COR-L47 (cell line): ENCODE measurements at regions not wholly inside any gene's neighbourhood (a gene's known extent, or its start where the extent isn't known, plus 50 kb on each side); places are given as distances from the start of the nearest gene placed in this dataset.

Experiments used
- DNase-seq: peaks from one replicate; lab custom pipeline; 2025; lab: John Stamatoyannopoulos, UW

DNA sequence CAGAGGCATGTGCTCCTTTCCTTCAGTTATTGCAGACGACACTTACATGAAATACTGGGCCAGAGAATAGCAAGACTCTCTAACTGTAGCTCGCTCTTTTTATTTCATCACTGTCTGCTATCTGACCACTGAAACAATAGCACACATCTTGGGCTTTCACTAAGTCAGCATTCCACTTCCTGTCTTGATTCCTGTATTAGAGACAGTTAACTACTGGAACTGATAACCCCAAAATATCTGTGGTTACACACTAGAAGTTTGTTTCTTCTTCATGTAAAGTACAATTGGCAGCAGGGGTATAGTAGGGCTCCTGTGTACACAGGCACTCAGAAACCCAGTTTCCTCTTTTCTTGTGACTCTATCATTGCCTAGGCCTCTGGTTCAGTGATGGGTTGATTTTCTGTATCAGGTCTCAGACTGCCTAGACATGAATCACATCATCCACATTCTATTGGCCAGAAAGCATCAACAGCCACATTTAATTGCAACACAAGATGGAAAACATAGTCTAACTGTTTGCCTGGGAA, 230.2 kb upstream of the CD96 start:
- DNase-seq = no peak

DNA sequence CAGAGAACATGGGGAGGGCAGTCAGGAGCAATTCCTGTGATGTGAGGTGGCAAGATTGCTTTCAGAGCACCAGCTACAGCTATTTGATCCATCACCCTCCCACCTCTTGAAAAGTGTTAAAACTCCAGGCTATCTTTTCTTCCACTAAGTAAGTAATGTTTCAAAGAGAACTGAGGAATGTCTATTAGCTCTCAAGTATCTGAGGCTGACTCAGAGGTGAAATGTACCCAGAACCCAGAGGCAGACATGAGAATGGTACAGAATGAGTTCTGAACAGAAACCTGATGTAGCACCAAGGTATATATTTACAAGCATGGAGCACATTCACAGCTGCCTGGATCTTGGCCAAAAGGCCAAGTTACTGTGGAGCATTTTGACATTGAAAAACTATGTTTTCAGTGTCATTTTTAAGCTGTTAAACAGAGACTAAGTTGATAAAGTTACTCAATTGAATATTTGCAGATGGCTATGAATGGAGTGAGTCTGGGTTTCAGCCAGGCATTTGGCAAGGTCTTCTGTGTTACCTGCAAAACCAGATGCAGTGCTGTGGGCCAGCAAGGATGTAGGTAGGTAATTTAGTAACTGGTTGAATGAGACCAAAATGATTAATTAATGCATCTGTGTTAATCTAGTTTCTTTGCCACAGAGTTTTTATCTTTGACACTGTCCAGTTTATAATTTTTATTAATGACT, 227.7 kb upstream of the CD96 start:
- DNase-seq = no peak

DNA sequence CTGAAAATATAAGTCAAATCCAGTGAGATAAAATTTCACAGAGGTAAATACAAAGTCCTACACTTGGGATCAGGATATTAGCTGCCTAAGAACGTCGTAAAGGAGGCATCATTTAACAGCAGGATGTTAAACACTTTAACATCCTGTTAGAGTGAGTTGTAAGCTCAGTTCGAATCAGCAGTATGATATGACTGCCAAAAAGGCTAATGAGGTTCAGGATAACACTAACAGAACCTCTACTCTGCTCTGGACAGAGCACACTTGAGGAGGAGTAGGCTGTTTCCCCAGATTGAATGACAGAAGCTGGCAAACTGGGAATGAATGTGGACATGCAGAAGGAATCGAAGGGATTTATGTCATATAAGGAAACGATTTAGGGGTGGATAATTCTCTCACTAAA, 227.1 kb upstream of the CD96 start:
- peak; percentile 6 for DNase-seq

DNA sequence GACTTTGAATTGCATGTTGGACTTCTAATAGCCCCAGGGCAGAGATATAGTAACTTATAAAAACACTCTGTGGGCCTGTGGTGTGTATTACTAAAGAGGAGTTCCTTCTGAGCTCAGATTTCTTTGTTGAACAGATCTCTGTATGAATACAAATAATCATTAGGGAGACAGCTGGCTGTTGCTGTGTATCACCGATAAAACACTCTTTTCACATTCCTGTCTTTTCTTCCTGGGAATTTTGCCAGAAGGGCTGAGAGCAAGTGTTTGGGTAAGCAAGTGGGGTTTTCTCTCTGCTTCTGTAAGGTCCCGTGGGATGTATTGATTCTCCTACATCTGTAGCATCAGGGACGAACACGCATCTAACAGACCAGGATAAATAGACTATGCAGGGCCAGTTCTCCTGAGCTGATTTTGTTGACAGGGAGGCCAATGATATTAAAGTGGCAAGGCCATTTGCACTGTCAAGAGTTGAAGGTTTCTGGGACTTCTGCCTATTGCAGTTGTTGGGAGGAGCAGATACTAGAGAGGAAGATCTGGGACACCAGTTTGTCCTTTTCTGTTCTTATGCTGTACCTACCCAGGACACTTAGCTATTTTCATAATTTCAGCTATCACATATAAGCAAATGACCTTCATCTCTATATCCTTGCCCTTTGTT, 225.9 kb upstream of the CD96 start:
- peak; percentile 78 for DNase-seq

DNA sequence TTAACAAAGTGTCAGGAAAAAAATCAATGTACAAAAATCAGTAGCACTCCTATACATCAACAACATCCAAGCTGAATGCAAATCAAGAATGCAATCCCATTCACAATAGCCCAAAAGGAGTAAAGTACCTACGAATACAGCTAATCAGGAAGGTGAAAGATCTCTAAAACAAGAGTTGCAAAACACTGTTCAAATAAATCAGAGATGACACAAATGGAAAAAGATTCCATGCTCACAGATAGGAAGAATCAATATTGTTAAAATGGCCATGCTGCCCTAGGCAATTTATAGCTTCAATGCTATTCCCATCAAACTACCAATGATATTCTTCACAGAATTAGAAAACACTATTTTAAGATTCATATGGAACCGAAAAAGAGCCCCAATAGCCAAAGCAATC, 223.7 kb upstream of the CD96 start:
- DNase-seq = no peak

DNA sequence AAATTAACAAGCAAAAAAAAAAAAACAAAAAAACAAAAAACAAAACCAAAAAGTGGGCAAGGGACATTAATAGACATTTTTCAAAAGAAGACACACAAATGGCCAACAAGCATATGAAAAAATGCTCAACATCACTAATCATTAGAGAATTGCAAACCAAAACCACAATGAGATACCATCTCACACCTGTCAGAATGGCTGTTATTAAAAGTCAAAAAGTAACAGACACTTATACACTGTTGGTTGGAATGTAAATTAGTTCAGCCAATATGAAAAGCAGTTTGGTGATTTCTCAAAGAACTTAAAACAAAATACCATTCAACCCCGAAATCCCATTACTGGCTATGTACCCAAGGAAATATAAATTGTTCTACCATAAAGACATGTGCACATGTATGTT, 222.4 kb upstream of the CD96 start:
- DNase-seq = no peak

DNA sequence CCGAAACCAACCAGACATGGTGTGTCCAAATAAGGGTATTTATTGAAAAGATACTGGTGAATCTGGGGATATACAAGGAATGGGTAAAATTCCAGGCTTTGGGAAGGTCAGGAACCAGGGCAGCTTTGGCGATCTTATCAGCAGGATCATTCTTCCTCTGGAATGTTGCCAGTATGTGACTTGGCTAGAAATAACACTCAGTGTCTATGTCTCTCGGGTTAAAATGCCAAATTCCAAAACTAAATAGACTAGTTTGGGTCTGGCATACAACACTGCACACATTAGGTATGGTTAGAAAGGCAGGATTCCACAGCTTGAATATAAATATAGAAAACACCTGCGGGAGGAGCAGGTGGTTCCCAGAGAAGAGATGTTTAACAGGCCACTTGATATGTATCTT, 220.2 kb upstream of the CD96 start:
- no peak for DNase-seq

DNA sequence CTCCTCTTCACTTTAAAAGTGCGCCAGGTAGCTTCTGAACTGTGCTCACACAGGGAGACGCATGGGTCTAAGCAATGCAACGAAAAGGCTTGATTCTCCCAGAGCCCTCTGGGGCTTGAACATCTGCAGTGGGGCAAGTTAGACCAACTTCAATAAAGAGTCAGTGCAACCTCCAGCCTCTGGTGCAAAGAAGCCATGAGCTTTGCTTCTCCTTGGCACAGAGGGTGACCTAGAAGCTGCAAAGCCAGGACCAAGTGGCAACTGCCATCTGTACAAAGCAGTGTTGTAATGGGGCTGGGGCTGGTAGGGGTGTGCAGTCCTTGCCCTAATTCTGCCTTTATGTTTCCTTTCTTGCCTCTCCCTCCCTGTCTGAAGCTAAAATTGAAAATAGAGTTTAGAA, 219.0 kb upstream of the CD96 start:
- no peak for DNase-seq

DNA sequence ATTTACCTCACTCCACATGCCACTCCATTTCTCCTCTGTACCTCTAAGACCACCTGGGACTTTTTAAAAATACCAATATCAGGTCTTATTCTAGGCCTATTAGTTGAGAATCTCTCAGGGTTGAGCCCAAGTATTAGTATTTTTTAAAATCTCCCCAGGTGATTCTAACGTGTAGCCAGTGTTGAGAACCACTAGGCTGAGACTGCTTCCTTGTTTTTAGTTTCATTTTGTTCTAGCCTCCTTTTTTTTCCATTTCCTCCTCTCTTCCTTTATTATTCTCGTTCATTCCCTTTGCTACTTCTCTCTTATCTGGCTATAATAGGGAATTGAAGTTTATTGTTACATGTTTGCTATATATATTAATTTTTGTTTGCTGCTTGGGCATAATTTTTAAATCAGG, 217.8 kb upstream of the CD96 start:
- DNase-seq = no peak

DNA sequence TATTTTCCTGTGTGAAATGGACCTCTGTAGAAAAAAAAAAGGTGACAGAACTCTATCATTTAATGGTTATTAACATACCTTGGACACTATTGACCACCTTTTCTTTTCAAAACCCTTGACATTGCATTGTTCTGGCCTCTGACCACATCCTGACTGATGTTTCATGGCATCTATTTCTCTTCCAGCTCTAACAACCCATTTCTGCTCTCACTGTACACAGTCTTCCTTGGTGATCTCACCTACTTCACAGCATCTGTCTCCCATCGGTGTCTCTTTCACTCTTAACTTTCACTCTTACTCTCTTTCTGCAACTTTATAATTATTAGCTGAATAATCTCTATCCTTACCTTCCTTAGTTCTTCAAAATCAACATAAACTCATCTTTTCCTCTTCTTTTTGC, 217.4 kb upstream of the CD96 start:
- no peak for DNase-seq

DNA sequence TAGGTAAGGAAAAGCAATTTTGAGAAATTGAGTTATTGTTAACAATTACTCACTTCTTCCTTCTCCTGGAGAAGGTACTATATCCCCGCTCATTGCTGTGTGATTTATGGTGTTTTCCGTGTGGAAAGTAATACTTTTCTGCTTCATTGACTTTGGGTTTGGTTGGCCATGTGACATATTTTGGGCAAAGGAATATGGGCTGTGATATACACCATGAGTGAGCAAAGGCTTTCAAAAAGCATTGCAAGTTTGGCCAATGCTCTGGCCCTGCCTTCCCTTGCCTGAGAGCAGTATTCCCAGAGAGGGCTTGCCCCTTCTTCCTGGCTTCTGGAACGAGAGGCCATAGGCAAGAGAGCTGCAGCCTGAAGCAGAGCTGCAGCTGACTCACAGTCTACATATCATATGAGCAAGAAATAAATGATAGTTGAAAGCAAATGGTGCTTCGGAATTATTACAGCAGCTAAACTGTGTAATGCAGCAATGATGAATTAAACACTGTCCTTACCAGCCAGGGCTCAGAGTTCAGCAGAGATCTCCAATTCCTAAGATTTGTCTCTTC, 216.8 kb upstream of the CD96 start:
- no peak for DNase-seq

DNA sequence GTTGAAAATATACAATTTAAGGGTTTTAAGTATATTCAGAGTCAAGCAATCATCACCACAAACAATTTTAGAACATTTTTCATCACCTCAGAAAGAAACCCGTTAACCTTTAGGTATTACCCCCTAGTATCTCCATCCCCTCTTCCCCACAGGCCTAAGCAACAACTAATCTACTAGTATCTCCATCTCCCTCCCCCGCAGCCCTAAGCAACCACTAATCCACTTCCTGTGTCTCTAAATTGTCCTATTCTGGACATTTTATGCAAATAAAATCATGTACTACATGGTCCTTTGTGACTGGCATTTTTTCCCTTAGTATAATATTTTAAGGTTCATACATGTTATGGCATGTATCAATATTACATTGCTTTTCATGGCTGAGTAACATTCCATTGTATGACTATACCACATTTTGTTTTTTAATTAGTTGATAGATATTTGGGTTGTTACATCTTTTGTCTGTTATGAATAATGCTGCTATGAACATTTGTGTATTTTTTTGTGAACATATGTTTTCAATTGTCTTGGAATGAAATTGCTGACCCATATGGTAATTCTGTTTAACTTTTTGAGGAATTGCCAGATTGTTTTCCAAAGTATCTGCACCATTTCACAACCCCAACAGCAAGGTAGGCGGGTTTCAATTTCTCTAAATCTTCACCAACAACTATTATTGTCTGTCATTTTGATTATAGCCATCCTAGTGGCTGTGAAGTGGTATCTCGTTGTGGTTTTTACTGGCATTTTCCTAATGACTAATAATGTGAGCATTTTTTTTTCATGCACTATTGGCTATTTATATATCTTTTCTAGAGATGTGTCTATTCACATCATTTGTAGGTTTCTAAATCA, 215.6 kb upstream of the CD96 start:
- DNase-seq = no peak

DNA sequence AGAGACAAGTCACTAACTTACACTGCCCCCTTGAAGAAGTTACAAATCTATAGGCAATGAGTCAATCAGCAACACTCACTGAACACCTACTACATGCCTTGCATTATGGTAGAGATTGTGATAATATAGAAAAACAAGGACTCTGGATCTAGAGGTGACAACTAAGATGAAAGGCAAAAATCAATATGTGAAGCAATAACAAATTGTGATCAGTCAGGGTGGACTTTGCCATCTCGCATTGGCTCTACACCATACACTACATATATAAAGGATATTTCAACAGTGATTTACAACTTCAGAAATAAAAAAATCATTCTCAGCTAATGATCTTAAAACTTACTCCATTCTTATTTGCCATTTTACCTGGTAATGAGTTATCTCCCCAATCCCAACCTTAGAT, 210.7 kb upstream of the CD96 start:
- DNase-seq = no peak

DNA sequence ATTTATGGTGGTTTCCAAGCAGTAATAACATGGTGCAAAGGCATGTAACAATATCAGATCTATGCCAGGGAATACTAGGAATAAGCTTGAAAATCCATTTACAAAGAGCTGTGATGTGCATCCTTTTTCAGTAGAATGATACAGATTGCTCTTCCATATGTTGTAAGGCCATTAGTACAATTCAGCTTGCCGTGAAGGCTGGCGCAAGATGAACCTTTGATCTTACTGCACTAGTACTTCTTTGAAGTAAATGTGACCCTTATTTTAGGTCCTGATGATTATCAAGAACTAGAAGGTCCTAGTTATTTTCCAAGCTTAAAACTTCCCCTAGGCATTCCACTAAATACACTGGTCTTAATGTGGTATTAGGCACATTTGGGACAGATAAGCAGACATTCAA, 210.1 kb upstream of the CD96 start:
- DNase-seq = no peak

DNA sequence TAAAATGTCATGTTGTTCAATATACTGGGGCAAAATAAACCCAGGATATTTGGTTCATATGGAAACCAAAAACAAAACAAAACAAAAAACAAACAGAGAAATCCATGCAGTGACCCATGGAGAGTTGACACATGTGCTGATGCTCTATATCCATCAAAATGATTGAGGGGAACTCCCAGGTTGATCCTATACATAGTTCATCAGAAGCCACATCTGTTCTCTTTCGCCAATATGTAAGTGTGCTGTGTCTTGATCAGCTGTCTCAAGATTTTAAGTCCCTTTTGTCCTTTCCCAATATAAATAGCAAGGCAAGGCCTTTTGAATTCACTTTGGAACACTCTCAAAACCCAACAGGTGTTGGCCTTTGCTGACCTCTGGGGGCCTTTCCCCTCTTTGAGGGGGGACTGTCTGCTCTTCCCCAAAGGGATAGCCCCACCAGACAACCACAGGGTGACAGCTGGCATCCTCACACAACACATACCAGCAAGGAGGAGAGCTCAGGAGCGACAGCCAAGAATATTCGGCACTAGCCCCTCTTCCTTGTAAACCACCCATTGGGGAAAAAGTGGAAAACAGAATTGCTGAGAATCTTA, 209.4 kb upstream of the CD96 start:
- no peak for DNase-seq

DNA sequence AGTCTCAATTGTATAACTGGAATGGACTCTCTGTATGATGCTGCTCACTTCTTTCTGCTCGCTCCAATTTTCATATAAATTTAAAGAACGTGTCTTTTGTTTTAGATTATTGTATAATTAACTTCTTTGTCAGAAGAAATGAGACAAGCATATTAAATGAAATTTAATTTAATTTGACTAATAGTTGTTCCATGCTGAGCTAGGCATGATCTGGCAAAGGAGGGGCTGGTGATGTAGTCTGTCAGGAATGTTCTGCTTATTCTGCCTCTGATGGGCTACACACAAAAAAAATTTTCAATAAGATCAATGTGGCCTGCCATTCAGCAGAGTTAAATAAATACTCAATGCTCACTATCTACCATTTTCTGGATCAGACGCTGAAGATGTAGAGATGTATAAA, 208.4 kb upstream of the CD96 start:
- no peak for DNase-seq

DNA sequence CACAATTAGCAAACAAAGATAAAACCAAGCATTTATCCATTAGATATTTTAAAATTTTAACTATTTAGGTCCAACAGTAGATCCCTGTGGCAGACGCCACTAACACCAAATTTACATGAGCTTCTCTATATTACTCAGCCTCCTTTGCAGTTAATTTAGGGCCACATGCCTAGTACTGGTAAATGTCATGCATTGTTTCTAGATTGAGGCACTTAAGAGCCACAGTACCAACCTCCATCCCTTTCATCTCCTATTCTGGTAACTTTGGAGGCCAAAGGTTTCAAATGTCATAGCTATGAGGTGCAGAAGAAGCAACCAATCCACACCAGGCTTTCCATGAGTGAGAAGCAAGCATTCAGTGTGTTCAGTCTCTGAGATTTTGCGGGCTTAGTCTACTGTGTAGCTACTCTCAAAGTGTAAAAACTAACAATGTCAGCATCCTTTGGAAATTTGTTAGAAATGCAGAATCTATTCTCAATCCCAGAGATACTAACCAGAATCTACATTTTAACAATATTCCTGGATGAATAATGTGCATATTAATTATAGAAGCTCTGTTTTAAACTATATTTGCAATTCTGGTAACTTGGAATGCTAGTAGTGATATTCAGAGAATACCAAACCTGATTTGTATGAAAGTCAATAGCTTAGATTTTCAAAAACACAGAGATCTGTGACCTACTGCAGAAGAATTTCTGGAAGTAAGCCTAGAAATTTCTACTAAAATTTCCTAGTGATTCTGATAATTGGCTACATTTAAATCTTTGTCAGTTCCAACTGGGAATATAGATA, 206.3 kb upstream of the CD96 start:
- no peak for DNase-seq

DNA sequence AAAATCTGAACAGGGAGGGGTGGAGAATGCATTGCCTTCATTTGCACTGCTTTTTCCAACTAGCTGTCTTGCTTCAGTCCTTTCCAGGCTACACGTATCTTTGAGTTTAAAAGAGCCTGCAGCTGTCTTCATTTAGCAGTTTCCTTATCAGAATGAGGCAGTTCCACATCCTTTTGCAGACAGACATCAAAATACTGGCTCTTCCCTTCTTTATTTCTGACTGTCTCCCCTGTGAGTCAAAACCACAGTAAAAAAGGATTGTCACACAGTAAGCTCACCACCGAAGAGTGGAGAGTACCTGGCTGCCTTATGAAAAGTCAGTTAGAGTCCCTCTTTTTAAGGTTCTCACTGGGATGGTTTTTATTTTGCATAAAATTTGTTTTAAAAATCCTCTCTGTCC, 205.5 kb upstream of the CD96 start:
- no peak for DNase-seq

DNA sequence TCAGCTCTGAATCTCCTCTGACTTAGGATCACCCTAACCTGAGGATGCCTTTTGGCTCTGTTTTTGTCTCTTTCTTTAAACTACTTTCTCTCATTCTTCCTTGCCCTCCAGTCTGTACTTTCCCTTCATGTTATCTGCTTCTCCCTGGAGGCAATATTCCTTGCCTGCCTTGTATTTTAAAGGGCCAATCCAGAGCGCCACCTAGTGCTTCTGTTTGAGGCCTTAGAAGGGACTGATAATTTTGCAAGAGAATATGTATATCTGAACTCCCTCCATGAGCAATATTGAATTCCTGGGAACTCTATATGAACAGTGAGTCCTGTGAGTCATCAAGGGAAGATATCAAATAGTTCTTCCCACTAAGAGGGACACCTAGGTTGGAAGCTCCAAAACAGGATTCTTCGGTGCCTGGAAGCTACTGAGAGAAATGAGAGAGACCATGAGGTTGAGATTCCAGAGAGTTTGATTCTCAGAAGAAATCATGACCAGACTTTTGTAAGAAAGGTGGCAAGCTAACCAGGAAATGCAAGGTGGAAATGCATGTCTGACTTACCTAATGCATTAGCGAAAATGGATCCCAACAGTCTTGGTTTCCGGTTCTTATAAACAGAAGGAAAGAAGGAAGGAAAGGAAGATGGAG, 203.8 kb upstream of the CD96 start:
- peak; percentile 72 for DNase-seq

DNA sequence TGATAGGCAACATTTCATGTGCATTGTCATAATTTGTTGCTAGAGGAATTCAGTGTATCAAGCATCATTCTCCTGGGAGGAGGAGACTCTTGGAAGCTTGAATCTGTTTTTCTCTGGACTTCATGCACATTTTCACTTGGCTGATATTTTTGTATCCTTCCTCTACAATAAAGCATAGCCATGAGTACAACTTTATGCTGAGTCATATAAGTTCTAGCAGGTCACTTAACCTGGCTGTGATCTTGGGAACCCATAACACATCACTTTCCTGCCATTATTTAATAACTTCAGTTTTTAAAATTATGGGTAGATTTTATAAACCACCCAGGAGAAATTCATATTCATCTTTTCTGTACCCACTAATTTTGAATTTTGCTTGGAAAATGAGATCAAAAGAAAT, 203.0 kb upstream of the CD96 start:
- no peak for DNase-seq

DNA sequence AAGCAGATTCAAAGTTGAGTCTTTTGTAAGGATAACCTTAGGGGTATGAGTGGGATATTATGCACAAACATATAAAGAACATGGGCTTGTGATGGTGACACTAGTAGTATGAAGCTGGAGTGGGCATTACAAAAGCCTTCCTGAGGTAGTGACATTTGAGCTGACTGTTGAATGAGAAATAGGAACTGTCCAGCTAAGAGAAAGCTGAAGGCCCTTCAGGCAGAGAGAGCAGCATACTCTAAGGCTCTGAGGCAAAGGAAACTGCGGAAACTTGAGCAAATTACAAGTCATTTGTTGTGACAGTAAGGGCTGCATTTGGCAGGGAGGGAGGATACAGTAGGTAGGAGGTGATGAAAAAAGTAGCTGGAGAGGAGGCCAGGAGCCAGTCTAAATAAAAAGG, 190.7 kb upstream of the CD96 start:
- no peak for DNase-seq
